ENCODE measurements at regions not wholly inside any gene's neighbourhood (a gene's known extent, or its start where the extent isn't known, plus 50 kb on each side); places are given as distances from the start of the nearest gene placed in this dataset.

- no peak for TF ChIP-seq POLR2A (IDR thresholded peaks at IDR 0.05)
- TF ChIP-seq CTCF (IDR thresholded peaks at IDR 0.05) = no peak
Observed at GRCh38 chr9:88798476-88798875, 192.8 kb upstream of the S1PR3 start.

All from body of pancreas (tissue), 4 donors.